Heart right ventricle (tissue), 16 donors: ENCODE measurements at regions not wholly inside any gene's neighbourhood (a gene's known extent, or its start where the extent isn't known, plus 50 kb on each side); places are given as distances from the start of the nearest gene placed in this dataset.

Experiments
- ATAC-seq, 8 donors: fragments of 200-7000 bp; cut with Tn5 transposase; one replicate each; pipeline ENCODE4 v1.9.1; 2020; ENCODE audit warnings: mild to moderate bottlenecking in 8 of 8, moderate library complexity in 8 of 8, moderate number of reproducible peaks in 1 of 8
- DNase-seq, 2 donors: peaks; one replicate each; pipeline ENCODE4 v3.0.0-alpha.2; 2020
- H3K27ac ChIP-seq, 10 donors: fragments of 200-600 bp; sonication (generic) in 2 of 10; one replicate each; pipeline versions ENCODE4 v1.5.0 to v1.8.0; 2020 to 2022; ENCODE audit warnings: mild to moderate bottlenecking in 3 of 10
- H3K27me3 ChIP-seq, 7 donors: fragments of 200-600 bp; one replicate each; pipeline ENCODE4 v1.8.0; 2021 to 2022; ENCODE audit warnings: mild to moderate bottlenecking in 2 of 7
- H3K36me3 ChIP-seq, 9 donors: fragments of 200-600 bp; sonication (generic) in 1 of 9; one replicate each; pipeline versions ENCODE4 v1.5.0 to v1.8.0; 2020 to 2022; ENCODE audit warnings: mild to moderate bottlenecking in 2 of 9
- H3K4me1 ChIP-seq, 9 donors: fragments of 200-600 bp; sonication (generic) in 1 of 9; one replicate each; pipeline versions ENCODE4 v1.5.0 to v1.8.0; 2020 to 2022; ENCODE audit warnings: mild to moderate bottlenecking in 4 of 9
- H3K4me3 ChIP-seq, 10 donors: fragments of 200-600 bp; sonication (generic) in 2 of 10; one replicate each; pipeline versions ENCODE4 v1.5.0 to v1.8.0; 2020 to 2022; ENCODE audit warnings: mild to moderate bottlenecking in 7 of 10, moderate library complexity in 2 of 10
- H3K9me3 ChIP-seq, 11 donors: fragments of 200-600 bp in 10 of 11; sonication (generic) in 2 of 11; one replicate each; pipeline versions ENCODE4 v1.5.0 to v1.8.0; 2013 to 2022; ENCODE audit warnings: mild to moderate bottlenecking in 2 of 11, control low read depth in 1 of 11, moderate library complexity in 1 of 11
- WGBS, 2 donors: extraction: QIAGEN DNeasy Blood & Tissue Kit; methylation state at CpG; one replicate each; pipeline ENCODE4 v1.1.7; 2013; ENCODE audit warnings: inconsistent platforms in 1 of 2; 5-methylcytosine and 5-hydroxymethylcytosine counted together
- intact Hi-C, 10 donors: fragments of 100-400 bp; cut with DNase I; formaldehyde crosslinking; loops; one replicate each; pipeline versions ENCODE4 v1.11.1 to v1.14.2; 2022
- TF ChIP-seq, protein P1 (sequence below), 9 donors: fragments of 200-600 bp; sonication (generic) in 2 of 9; IDR thresholded peaks; one replicate each; pipeline versions ENCODE4 v1.5.0 to v1.8.0; 2021 to 2022; ENCODE audit warnings: antibody characterized with exemption in 9 of 9, mild to moderate bottlenecking in 5 of 9, moderate library complexity in 1 of 9
- donor health status: Arrhythmogenic right ventricular cardiomyopathy.
- donor health status: ischemic (EF 13 %, LVEDD 7.1; RV severe dilation, severe dysfunction).
- donor health status: healthy with polysubstance abuse.
- donor health status: DM: no; HTN: yes; CAD: no.
- donor health status: DM: no; HTN: no; CAD: no.
- donor health status: ischemic (EF 25% LVEDD 6.9; RV normal size, moderate dysfunction).
- donor health status: ischemic (EF 25% LVEDD 5.7; RV mildly dilated, moderate dysfunction).
- donor health status: healthy.
- donor health status: DM: yes; HTN: yes; CAD: no.
- donor health status: Ischemic cardiomyopathy.
- donor health status: ischemic (EF 35%, LVEDD 5.7; RV mildly dilated, moderate dysfunction).
- donor health status: nonischemic (EF 11% LVEDD 7.7; RV severe dilation, severe dysfunction).
- donor health status: DM: yes; HTN: yes; CAD: no.
- donor health status: PGD.
- donor health status: ischemic (EF 29% LVEDD 5.4; RV normal size, mild dysfunction).
- donor health status: nonischemic (EF 23%, LVEDD 6.1; RV moderate dilation, normal function).

DNA sequence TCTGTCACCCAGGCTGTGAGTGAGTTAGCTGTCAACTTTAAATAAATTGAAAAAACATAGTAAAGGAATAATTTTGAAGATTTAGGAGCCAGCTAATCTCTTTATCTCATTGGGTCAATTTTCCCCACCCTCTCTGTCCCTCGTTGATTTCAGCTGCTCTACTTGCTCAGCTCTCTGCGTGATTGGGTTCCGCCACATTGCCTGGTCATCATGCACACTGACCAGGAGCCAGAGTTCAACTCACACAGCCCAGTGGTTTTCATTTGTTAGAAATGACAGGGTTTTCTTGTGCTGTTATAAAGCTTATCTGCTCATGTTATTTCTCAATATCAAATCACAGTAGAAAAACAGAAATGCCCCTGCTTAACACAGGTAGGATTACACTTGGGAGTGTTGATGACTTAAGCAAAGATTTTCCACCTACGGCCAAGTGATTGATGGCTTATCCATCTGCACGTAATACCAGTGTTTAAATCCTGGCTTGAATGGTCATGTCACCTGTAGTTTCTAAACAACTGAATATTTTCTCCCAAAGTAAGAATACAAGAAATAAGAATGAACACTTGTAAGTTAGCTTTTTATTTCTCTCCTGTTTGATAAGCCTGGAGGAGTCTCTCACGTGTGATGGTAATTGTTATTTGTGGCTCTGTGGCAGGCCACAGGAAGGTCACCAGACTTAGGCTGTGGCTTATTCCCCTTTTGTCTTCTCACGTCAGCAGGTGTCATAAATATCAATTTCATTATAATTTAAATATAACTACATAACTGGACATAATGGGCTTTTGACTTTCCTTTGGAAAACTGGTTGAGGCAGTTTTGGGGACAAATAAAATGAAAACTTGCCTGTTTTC, 367.2 kb upstream of the DDHD1 start:
- ATAC-seq: no peak
- Histone ChIP-seq H3K36me3 (no peaks in the 10 kb centered on the region), H3K27ac (no peak overlapping the region), H3K4me1 (no peaks in the 10 kb centered on the region), H3K9me3 (peaks cover 0 to 2% (median 0%) of the 10 kb centered on the region in 11 donors), H3K27me3 (no peaks in the 10 kb centered on the region), H3K4me3 (no peak overlapping the region)
- intact Hi-C loops: no loop called here
- 79 to 80% methylated on average over 7 of the region's 7 CpGs for WGBS, 2 donors
- DNase-seq: no peak
- TF ChIP-seq, protein P1, sequence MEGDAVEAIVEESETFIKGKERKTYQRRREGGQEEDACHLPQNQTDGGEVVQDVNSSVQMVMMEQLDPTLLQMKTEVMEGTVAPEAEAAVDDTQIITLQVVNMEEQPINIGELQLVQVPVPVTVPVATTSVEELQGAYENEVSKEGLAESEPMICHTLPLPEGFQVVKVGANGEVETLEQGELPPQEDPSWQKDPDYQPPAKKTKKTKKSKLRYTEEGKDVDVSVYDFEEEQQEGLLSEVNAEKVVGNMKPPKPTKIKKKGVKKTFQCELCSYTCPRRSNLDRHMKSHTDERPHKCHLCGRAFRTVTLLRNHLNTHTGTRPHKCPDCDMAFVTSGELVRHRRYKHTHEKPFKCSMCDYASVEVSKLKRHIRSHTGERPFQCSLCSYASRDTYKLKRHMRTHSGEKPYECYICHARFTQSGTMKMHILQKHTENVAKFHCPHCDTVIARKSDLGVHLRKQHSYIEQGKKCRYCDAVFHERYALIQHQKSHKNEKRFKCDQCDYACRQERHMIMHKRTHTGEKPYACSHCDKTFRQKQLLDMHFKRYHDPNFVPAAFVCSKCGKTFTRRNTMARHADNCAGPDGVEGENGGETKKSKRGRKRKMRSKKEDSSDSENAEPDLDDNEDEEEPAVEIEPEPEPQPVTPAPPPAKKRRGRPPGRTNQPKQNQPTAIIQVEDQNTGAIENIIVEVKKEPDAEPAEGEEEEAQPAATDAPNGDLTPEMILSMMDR (IDR thresholded peaks at IDR 0.05): no peak

DNA sequence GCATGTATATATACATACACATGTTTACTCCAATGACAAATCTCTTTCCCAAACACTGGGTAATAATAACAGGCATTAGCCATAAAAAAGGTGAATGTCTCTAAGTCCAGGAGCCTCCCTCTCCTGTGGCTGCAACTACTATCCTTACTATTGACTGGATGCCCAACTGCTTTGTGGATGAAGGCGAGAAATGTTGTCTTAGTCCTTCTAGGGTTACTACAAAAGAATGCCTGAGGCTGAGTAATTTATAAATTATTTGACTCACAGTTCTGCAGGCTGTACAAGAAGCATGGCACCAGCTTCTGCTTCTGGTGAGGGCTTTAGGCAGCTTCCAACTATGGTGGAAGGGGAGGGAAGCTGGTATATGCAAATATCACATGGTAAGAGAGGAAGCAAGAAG, 366.0 kb upstream of the DDHD1 start:
- peaks cover 0 to 2% (median 0%) of the 10 kb centered on the region in 11 donors for H3K9me3 ChIP-seq
- H3K36me3 ChIP-seq: no peaks in the 10 kb centered on the region
- TF ChIP-seq, protein P1 (IDR thresholded peaks at IDR 0.05): no peak
- H3K27me3 ChIP-seq: no peaks in the 10 kb centered on the region
- no peak overlapping the region for H3K4me3 ChIP-seq
- H3K4me1 ChIP-seq: no peaks in the 10 kb centered on the region
- intact Hi-C loops: no loop called here
- ATAC-seq (no peak), DNase-seq (no peak)
- H3K27ac ChIP-seq: no peak overlapping the region
- WGBS, 2 donors: 97 to 98% methylated on average over 1 of the region's 1 CpG

DNA sequence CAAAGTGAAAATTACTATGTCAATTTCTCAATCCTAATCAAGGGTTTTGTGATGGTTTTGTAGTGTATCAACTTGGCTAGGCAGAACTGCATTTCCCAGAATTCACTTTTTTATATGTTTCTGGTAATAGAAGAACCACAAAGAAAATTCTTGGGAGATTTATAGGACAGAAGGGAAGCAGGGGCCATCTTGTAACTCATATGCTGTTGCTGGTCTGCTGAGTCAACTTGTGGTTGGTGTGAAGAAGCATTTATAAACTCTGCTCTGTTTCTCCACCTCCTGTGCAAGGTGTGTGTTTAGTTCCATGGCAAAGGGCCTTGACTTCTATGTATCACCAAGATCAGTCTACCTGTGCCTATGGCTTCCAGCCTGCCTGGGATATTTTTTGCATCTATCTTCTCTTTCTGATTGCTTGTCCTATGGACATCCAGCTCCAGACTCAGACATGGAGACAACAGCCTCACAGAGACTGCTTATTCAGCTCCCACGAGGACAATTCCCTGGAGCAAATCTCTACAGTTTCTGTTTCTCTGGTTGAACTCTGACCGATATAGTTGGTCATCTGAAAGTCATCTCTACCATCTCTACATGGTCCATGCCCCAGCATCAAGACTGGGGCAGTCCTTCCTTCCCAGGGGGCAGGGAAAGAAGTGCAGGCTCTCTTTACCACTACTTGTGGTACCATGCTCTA, 364.3 kb upstream of the DDHD1 start:
- 70 to 88% methylated on average over 2 of the region's 2 CpGs for WGBS, 2 donors
- Histone ChIP-seq H3K27ac (no peak overlapping the region), H3K9me3 (peaks cover 0 to 2% (median 0%) of the 10 kb centered on the region in 11 donors), H3K27me3 (no peaks in the 10 kb centered on the region), H3K4me3 (no peak overlapping the region), H3K4me1 (no peaks in the 10 kb centered on the region), H3K36me3 (no peaks in the 10 kb centered on the region)
- TF ChIP-seq, protein P1 (IDR thresholded peaks at IDR 0.05): no peak
- ATAC-seq: no peak
- intact Hi-C loops: no loop called here
- DNase-seq: no peak

DNA sequence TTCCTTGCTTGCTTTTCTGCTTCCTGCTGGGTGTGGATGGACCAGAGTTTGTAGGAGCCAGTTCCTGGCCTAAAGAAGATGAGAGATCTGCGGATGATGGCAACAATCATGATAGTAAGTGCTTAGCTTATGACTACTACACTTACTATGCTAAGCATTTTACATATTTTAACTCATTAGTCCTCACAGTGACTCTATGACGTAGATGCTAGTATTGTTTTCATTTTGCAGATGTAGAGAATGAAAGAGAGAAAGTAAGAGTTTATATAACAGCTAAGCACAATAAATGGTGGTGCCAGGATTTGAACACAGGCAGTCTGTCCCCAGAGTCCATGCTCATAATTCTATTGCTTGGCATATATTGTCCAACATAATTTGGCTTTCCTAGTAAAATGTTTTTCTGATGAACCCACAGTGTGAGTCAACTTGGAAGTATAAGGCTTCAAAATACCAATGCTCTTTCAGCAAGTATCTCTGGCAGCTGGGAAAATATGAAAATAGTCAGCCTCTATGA, 363.2 kb upstream of the DDHD1 start:
- DNase-seq: no peak
- intact Hi-C loops: no loop called here
- 81 to 89% methylated on average over 2 of the region's 2 CpGs for WGBS, 2 donors

More for the DNA sequence above, 363.2 kb upstream of the DDHD1 start:
- Histone ChIP-seq H3K27me3 (no peaks in the 10 kb centered on the region), H3K9me3 (no peaks in the 10 kb centered on the region), H3K27ac (no peak overlapping the region), H3K4me3 (no peak overlapping the region), H3K4me1 (no peaks in the 10 kb centered on the region), H3K36me3 (no peaks in the 10 kb centered on the region)
- no peak for ATAC-seq
- TF ChIP-seq, protein P1 (IDR thresholded peaks at IDR 0.05): no peak
